NCI-H82 treated with DMSO at 0.1 percent for 48 hours (cell line): ENCODE measurements at regions not wholly inside any gene's neighbourhood (a gene's known extent, or its start where the extent isn't known, plus 50 kb on each side); places are given as distances from the start of the nearest gene placed in this dataset.
"Not testable (repeated sequence)": the region's sequence is repeated elsewhere in the genome, so short reads cannot be mapped to it uniquely, and the experiment has no call there.

Experiments used
- DNase-seq: peaks from one replicate; lab custom pipeline; 2025; ENCODE audit not compliant: unreplicated experiment; lab: John Stamatoyannopoulos, UW

- not testable (repeated sequence) for DNase-seq
These were observed 83.6 kb upstream of the CALCR start for GRCh38 chr7:93658163-93658562.

- DNase-seq: peak; percentile 70
These were observed 77.2 kb upstream of the CALCR start for GRCh38 chr7:93651603-93652159.

- peak; percentile 80 for DNase-seq
These were observed 72.0 kb upstream of the CALCR start for GRCh38 chr7:93646538-93646937.

- DNase-seq: no peak
These were observed 61.8 kb upstream of the CALCR start for GRCh38 chr7:93636276-93636675.

- DNase-seq: no peak
These were observed 57.8 kb upstream of the CALCR start for GRCh38 chr7:93632371-93632770.

- no peak for DNase-seq
These were observed 54.8 kb upstream of the CALCR start for GRCh38 chr7:93629291-93629801.

GRCh38 chr7:93626869-93627268 is 52.3 kb upstream of the CALCR start:
- DNase-seq: no peak
